B cell (primary cell): ENCODE measurements at regions not wholly inside any gene's neighbourhood (a gene's known extent, or its start where the extent isn't known, plus 50 kb on each side); places are given as distances from the start of the nearest gene placed in this dataset.

Source experiments
- EZH2 ChIP-seq: IDR thresholded peaks from 2 replicates; pipeline ENCODE4 v1.6.1; 2012; ENCODE audit warnings: borderline replicate concordance, low read depth, mild to moderate bottlenecking, moderate library complexity, low read length; ENCODE audit not compliant: insufficient read depth, poor library complexity, severe bottlenecking
- TF ChIP-seq, protein P1 (sequence below): fragments of 200-600 bp; IDR thresholded peaks from one replicate; pipeline ENCODE4 v1.8.0; 2022; ENCODE audit warnings: antibody characterized with exemption, mild to moderate bottlenecking

GRCh38 chr7:142345811-142346210 is 88.0 kb upstream of the PRSS58 start:
- TF ChIP-seq, protein P1, sequence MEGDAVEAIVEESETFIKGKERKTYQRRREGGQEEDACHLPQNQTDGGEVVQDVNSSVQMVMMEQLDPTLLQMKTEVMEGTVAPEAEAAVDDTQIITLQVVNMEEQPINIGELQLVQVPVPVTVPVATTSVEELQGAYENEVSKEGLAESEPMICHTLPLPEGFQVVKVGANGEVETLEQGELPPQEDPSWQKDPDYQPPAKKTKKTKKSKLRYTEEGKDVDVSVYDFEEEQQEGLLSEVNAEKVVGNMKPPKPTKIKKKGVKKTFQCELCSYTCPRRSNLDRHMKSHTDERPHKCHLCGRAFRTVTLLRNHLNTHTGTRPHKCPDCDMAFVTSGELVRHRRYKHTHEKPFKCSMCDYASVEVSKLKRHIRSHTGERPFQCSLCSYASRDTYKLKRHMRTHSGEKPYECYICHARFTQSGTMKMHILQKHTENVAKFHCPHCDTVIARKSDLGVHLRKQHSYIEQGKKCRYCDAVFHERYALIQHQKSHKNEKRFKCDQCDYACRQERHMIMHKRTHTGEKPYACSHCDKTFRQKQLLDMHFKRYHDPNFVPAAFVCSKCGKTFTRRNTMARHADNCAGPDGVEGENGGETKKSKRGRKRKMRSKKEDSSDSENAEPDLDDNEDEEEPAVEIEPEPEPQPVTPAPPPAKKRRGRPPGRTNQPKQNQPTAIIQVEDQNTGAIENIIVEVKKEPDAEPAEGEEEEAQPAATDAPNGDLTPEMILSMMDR, result no peak
- no peak for TF ChIP-seq EZH2
